ENCODE measurements at regions not wholly inside any gene's neighbourhood (a gene's known extent, or its start where the extent isn't known, plus 50 kb on each side); places are given as distances from the start of the nearest gene placed in this dataset.

GRCh38 chr17:79261355-79262072 lies 186.9 kb downstream of the ENGASE start:
- TF ChIP-seq CTCF (conservative IDR thresholded peaks at IDR 0.05): no peak
- no peak for TF ChIP-seq EZH2 (IDR thresholded peaks at IDR 0.05; ENCODE audit: low read depth)
